GM10266 (cell line): ENCODE measurements at regions not wholly inside any gene's neighbourhood (a gene's known extent, or its start where the extent isn't known, plus 50 kb on each side); places are given as distances from the start of the nearest gene placed in this dataset.

Experiments
- DNase-seq: peaks from one replicate; pipeline ENCODE4 v3.0.0; 2012; ENCODE audit errors: extremely low spot score
- CTCF ChIP-seq: IDR thresholded peaks from 2 replicates; pipeline ENCODE4 v1.5.1; 2012; ENCODE audit warnings: mild to moderate bottlenecking, low read depth; ENCODE audit not compliant: control insufficient read depth, insufficient read depth; ENCODE audit errors: missing control alignments

- TF ChIP-seq CTCF: peak; percentile 36
- DNase-seq: no peak
These were observed 172.5 kb downstream of the SMAD2 start for GRCh38 chr18:47758000-47758399.

DNA sequence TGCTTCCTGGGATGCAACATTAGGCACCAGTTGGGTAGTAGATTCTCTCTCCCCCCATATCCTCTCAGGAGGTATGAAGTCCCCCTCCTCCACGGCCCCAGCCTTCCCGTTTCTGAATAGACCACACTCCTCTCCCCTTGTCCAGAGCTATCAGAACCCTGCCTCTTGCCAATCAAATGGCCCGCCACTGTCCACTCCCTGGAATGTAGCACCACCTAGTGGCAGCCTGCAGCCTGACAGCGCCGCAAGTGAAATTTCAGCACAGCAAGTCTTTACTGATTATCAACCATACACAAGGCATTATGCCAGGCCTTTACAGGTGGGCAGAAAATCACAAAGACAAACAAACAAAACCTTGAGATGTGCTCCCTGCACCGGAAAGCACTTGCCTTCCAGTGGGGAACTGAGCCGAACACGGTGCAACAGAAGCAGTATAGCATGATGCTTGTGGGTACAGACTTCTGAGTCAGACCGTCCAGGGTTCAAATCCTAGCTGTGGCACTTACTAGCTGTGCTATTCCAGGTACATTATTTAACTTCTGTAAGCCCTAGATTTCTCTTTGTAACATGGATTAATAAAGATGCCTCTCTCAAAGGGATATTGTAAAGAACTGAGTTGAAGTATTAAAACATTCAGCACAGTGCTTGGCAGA lies 174.0 kb downstream of the SMAD2 start:
- peak; percentile 97 for TF ChIP-seq CTCF
- peak; percentile 69 for DNase-seq

- no peak for DNase-seq
- TF ChIP-seq CTCF: no peak
These were observed 175.4 kb downstream of the SMAD2 start for GRCh38 chr18:47755102-47755456.

- TF ChIP-seq CTCF: peak; percentile 85
- DNase-seq: peak; percentile 77
These were observed 176.0 kb downstream of the SMAD2 start for GRCh38 chr18:47754311-47755101.

DNA sequence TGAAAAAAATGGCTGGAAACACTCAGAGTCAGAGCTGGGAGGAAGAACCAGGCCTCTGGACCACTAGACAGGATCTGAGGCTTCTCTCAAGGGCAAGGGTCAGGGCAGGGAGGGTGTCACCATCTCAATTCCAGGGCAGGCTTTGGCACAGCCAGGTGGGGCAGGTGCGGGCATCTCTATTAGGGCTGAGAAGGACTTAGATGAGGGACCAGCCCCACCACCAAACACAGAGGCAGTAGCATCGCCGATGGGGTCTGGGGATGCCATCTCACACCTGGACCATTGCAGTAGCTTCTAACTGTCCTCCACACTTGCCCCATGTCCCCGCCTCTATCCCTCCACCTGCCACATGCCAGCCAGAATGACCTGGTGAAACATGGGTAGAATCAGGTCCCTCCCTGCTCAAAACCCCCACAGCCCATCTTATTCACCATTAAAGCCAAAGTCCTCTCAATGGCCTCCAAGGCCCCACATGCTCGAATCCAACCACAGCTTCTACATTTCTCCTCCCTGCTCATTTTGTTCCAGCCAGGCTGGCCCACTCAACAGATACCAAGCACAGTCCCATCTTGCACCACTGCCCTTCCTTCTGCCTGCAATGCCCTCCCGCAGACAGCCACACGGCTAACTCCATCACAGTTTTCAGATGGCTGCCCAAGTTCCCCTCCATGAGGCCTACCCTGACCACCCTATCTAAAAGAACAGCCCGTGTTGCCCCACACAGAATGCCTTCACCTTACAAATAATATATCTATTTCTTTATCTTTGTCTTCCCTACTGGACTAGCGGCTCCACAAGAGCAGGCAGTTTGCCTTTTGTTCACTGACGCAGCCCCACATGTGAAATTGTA lies 177.4 kb downstream of the SMAD2 start:
- DNase-seq: no peak
- TF ChIP-seq CTCF: no peak

DNA sequence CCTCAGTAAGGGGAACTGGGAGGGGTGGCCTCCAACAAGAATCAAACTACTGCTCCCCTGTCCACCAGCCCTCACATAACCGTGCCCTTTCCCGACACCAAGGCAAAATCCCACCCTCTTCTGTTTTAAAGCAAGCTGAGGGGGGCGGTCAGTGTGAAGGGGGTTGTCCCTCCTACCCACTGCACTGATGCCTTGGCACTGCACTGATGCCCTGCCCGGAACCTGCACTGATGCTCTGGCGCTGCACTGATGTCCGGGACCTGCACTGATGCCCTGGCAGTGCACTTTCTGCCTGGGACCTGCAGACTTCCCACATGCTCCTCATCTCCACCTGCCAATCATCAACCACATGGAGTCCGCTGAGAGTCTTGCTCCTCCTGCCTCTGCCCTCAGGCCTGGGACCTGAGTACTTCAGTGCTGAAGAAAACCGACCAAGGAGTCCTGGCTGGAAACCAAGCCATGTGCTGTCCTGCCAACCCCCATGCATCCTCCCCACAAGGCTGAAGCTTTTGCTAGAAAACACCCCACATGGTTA lies 179.5 kb downstream of the SMAD2 start:
- DNase-seq: no peak
- TF ChIP-seq CTCF: no peak
